ENCODE measurements at regions not wholly inside any gene's neighbourhood (a gene's known extent, or its start where the extent isn't known, plus 50 kb on each side); places are given as distances from the start of the nearest gene placed in this dataset.

- TF ChIP-seq TAF1 (IDR thresholded peaks at IDR 0.05; ENCODE audit: low read depth) (no peak), RAD21 (conservative IDR thresholded peaks at IDR 0.05) (no peak), CTCF (IDR thresholded peaks at IDR 0.05; ENCODE audit: poor library complexity, severe bottlenecking) (no peak), POLR2AphosphoS5 (IDR thresholded peaks at IDR 0.05) (no peak)
These were observed 156.2 kb upstream of the PTER start for GRCh38 chr10:16280595-16280994.
